Mesenchymal stem cell (in vitro differentiated cells and primary cell): ENCODE measurements at regions not wholly inside any gene's neighbourhood (a gene's known extent, or its start where the extent isn't known, plus 50 kb on each side); places are given as distances from the start of the nearest gene placed in this dataset.
A peak's percentile ranks its signal among the peaks of the same experiment; 100 is the strongest.

Source experiments
- DNase-seq: peaks from one replicate; pipeline ENCODE4 v3.0.0-alpha.2; 2013
- H2AFZ ChIP-seq: one replicate; pipeline ENCODE4 v1.6.1; 2013; ENCODE audit warnings: low read depth, mild to moderate bottlenecking, control low read depth, inconsistent platforms, low read length, moderate library complexity
- H2AK5ac ChIP-seq: 2 replicates; pipeline ENCODE4 v1.6.1; 2013; ENCODE audit warnings: low read length, moderate library complexity, mild to moderate bottlenecking, inconsistent platforms; ENCODE audit not compliant: severe bottlenecking
- H2BK120ac ChIP-seq: one replicate; pipeline ENCODE4 v1.6.1; 2013; ENCODE audit warnings: low read depth, mild to moderate bottlenecking, inconsistent platforms, low read length, moderate library complexity
- H2BK12ac ChIP-seq, 2 experiments: one replicate each; pipeline ENCODE4 v1.6.1; 2013; ENCODE audit warnings: inconsistent platforms in 2 of 2, low read length in 2 of 2, mild to moderate bottlenecking in 2 of 2, moderate library complexity in 2 of 2, control low read depth in 1 of 2
- H2BK15ac ChIP-seq: one replicate; pipeline ENCODE4 v1.6.1; 2013; ENCODE audit warnings: mild to moderate bottlenecking, low read depth, inconsistent platforms; ENCODE audit not compliant: poor library complexity, severe bottlenecking
- H2BK5ac ChIP-seq: 2 replicates; pipeline ENCODE4 v1.6.1; 2013; ENCODE audit warnings: low read depth, mild to moderate bottlenecking, low read length, control low read depth, inconsistent platforms; ENCODE audit not compliant: poor library complexity, severe bottlenecking
- H3K14ac ChIP-seq, 2 experiments: one replicate each; pipeline ENCODE4 v1.6.1; 2013; ENCODE audit warnings: inconsistent platforms in 2 of 2, low read length in 2 of 2, control low read depth in 1 of 2, mild to moderate bottlenecking in 1 of 2, moderate library complexity in 1 of 2
- H3K18ac ChIP-seq, 2 experiments: one replicate each; pipeline ENCODE4 v1.6.1; 2013; ENCODE audit warnings: inconsistent platforms in 2 of 2, low read length in 2 of 2, control low read depth in 1 of 2, low read depth in 1 of 2, mild to moderate bottlenecking in 1 of 2
- H3K23ac ChIP-seq, 2 experiments: one replicate each; pipeline ENCODE4 v1.6.1; 2013; ENCODE audit warnings: inconsistent platforms in 2 of 2, low read length in 2 of 2, mild to moderate bottlenecking in 2 of 2, moderate library complexity in 2 of 2, control low read depth in 1 of 2
- H3K27ac ChIP-seq: 2 replicates; pipeline ENCODE4 v1.5.1; 2013; ENCODE audit warnings: mild to moderate bottlenecking, moderate library complexity, low read length, control low read depth, inconsistent platforms; ENCODE audit not compliant: poor library complexity, severe bottlenecking
- H3K27me3 ChIP-seq, 2 experiments: 2 replicates each; pipeline versions ENCODE4 v1.6.1 to v1.7.0; 2013; ENCODE audit warnings: low read length in 2 of 2, mild to moderate bottlenecking in 2 of 2, moderate library complexity in 2 of 2, control low read depth in 1 of 2, inconsistent platforms in 1 of 2; ENCODE audit not compliant: control insufficient read depth in 1 of 2, insufficient read depth in 1 of 2
- H3K36me3 ChIP-seq, 2 experiments: 2 replicates each; pipeline versions ENCODE4 v1.6.1 to v1.7.0; 2013; ENCODE audit warnings: low read length in 2 of 2, control low read depth in 1 of 2, inconsistent platforms in 1 of 2, low read depth in 1 of 2, mild to moderate bottlenecking in 1 of 2; ENCODE audit not compliant: insufficient read depth in 2 of 2, control insufficient read depth in 1 of 2
- H3K4ac ChIP-seq, 2 experiments: one replicate each; pipeline ENCODE4 v1.6.1; 2013; ENCODE audit warnings: inconsistent platforms in 2 of 2, low read length in 2 of 2, mild to moderate bottlenecking in 2 of 2, moderate library complexity in 2 of 2, control low read depth in 1 of 2, low read depth in 1 of 2
- H3K4me1 ChIP-seq: 2 replicates; pipeline ENCODE4 v1.6.1; 2013; ENCODE audit warnings: low read depth, low read length, control low read depth; ENCODE audit not compliant: control insufficient read depth, insufficient read depth
- H3K4me2 ChIP-seq: 2 replicates; pipeline ENCODE4 v1.6.1; 2013; ENCODE audit warnings: low read length, mild to moderate bottlenecking, inconsistent platforms; ENCODE audit not compliant: poor library complexity, severe bottlenecking
- H3K4me3 ChIP-seq, 2 experiments: 2 replicates each; pipeline versions ENCODE4 v1.5.1 to v1.7.0; 2013; ENCODE audit warnings: low read length in 2 of 2, mild to moderate bottlenecking in 2 of 2, control low read depth in 1 of 2, low read depth in 1 of 2; ENCODE audit not compliant: insufficient read depth in 1 of 2
- H3K79me1 ChIP-seq: replicated peaks from 2 replicates; pipeline ENCODE4 v1.6.1; 2013; ENCODE audit warnings: mild to moderate bottlenecking, control low read depth, low read length, inconsistent platforms; ENCODE audit not compliant: poor library complexity, severe bottlenecking
- H3K9ac ChIP-seq: 2 replicates; pipeline ENCODE4 v1.7.0; 2013; ENCODE audit warnings: mild to moderate bottlenecking, low read length, moderate library complexity
- H3K9me3 ChIP-seq: 2 replicates; pipeline ENCODE4 v1.7.0; 2013; ENCODE audit warnings: mild to moderate bottlenecking, low read length; ENCODE audit not compliant: control insufficient read depth
- H4K8ac ChIP-seq: one replicate; pipeline ENCODE4 v1.6.1; 2013; ENCODE audit warnings: inconsistent platforms, mild to moderate bottlenecking, low read length, moderate library complexity
- H4K91ac ChIP-seq: one replicate; pipeline ENCODE4 v1.6.1; 2013; ENCODE audit warnings: mild to moderate bottlenecking, low read length, inconsistent platforms
- WGBS: methylation state at CpG from one replicate; pipeline ENCODE4 v1.1.7; 2013; ENCODE audit warnings: mixed read lengths; 5-methylcytosine and 5-hydroxymethylcytosine counted together

GRCh38 chr3:150077107-150077506 is 106.4 kb upstream of the PFN2 start:
- H2BK12ac ChIP-seq, result no peak overlapping the region
- no peak overlapping the region for H3K4me3 ChIP-seq
- H3K79me1 ChIP-seq, result no peaks in the 10 kb centered on the region
- H4K8ac ChIP-seq, result no peak overlapping the region
- no peak overlapping the region for H3K27ac ChIP-seq
- no peak overlapping the region for H3K4me2 ChIP-seq
- no peak for DNase-seq
- no peaks in the 10 kb centered on the region for H3K36me3 ChIP-seq
- H2BK120ac ChIP-seq, result no peak overlapping the region
- no peak overlapping the region for H2AFZ ChIP-seq
- no peak overlapping the region for H3K18ac ChIP-seq
- no peak overlapping the region for H2BK15ac ChIP-seq
- no peak overlapping the region for H3K23ac ChIP-seq
- H2AK5ac ChIP-seq, result no peak overlapping the region
- no peak overlapping the region for H2BK5ac ChIP-seq
- H4K91ac ChIP-seq, result no peak overlapping the region
- no peak overlapping the region for H3K9ac ChIP-seq
- H3K4me1 ChIP-seq, result peaks cover 20% of the 10 kb centered on the region
- H3K27me3 ChIP-seq, result no peaks in the 10 kb centered on the region
- H3K14ac ChIP-seq, result no peak overlapping the region
- no peak overlapping the region for H3K4ac ChIP-seq
- peaks cover 15% of the 10 kb centered on the region for H3K9me3 ChIP-seq
- 81% methylated on average over 3 of the region's 3 CpGs for WGBS

- H3K23ac ChIP-seq, result no peak overlapping the region
- H3K27ac ChIP-seq, result no peak overlapping the region
- H3K4me2 ChIP-seq, result no peak overlapping the region
- H3K4me3 ChIP-seq, result no peak overlapping the region
- H3K4ac ChIP-seq, result no peak overlapping the region
- no peaks in the 10 kb centered on the region for H3K36me3 ChIP-seq
- no peak for DNase-seq
- no peak overlapping the region for H3K18ac ChIP-seq
- no peaks in the 10 kb centered on the region for H3K79me1 ChIP-seq
- H3K4me1 ChIP-seq, result peaks cover 20% of the 10 kb centered on the region
- H3K9me3 ChIP-seq, result peaks cover 15% of the 10 kb centered on the region
- H2BK12ac ChIP-seq, result no peak overlapping the region
- H4K91ac ChIP-seq, result no peak overlapping the region
- no peak overlapping the region for H3K9ac ChIP-seq
- no peak overlapping the region for H4K8ac ChIP-seq
- no peak overlapping the region for H3K14ac ChIP-seq
- H2BK15ac ChIP-seq, result no peak overlapping the region
- no peak overlapping the region for H2BK5ac ChIP-seq
- H3K27me3 ChIP-seq, result no peaks in the 10 kb centered on the region
- 95% methylated on average over 2 of the region's 2 CpGs for WGBS
- H2BK120ac ChIP-seq, result no peak overlapping the region
- no peak overlapping the region for H2AFZ ChIP-seq
- H2AK5ac ChIP-seq, result peak overlapping the region; percentile 27
Observed at GRCh38 chr3:150076443-150076842, 105.7 kb upstream of the PFN2 start.

DNA sequence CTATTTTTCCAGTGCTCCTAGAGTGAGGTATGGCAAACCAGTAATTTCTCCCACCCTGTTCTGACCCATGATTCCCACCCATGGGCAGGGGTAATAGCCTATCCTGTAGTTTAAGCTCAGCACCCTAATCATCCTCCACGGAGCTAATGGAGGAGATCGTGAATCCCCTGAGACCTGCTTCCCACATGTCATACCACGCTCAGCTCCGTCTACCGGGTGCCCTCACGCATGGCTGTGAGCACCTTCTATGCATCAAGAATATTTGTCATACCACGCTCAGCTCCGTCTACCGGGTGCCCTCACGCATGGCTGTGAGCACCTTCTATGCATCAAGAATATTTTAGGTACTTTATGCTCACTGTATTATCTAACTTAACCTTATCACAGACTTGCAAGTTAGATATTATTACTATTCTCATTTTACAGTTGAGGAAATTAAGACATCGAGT is 104.7 kb upstream of the PFN2 start:
- WGBS, result 95% methylated on average over 11 of the region's 11 CpGs
- Histone ChIP-seq H3K23ac (no peak overlapping the region), H3K79me1 (no peaks in the 10 kb centered on the region), H4K8ac (no peak overlapping the region), H3K9me3 (peaks cover 15% of the 10 kb centered on the region), H3K27ac (no peak overlapping the region), H3K4me3 (no peak overlapping the region), H2AFZ (no peak overlapping the region), H3K9ac (no peak overlapping the region), H3K4me1 (peaks cover 20% of the 10 kb centered on the region), H3K36me3 (no peaks in the 10 kb centered on the region), H3K27me3 (no peaks in the 10 kb centered on the region), H2BK120ac (no peak overlapping the region), H3K4me2 (no peak overlapping the region), H4K91ac (no peak overlapping the region), H3K18ac (no peak overlapping the region), H3K4ac (no peak overlapping the region), H2AK5ac (no peak overlapping the region), H2BK5ac (no peak overlapping the region), H3K14ac (no peak overlapping the region), H2BK15ac (no peak overlapping the region), H2BK12ac (no peak overlapping the region)
- no peak for DNase-seq

DNA sequence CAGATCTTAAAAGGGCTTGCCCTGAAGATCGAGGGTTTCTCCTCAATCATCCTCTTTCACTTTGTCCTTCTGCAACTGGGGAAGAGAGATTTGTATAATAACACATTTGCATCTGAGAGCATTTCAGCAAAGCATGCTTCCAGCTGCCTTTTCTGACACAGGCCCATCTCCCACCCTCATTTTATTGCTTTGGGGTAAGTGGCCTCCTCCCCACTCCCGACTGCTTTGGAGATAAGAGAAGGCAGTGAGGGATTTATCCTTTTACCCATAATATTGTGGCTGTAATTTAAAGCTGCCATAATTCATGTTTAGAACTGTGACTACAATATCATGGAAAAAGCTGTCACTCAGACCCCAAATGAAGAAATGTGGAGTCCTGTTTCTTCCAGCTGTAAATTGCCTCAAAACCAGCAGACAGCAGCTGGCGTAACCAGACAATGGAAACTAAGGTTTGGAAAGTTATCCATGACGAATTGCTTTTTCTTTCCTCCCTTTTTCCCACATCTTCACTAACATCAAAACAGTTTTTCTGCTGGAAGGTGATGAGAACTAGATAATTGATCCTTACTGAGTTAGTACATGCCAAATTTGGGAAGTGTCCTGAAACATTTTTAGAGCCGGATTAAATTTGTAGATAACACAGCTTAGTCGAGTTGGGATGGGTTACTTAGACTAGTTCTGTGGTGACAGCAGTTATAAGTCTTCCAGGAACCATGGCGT is 104.2 kb upstream of the PFN2 start:
- Histone ChIP-seq H4K91ac (no peak overlapping the region), H3K14ac (no peak overlapping the region), H3K18ac (no peak overlapping the region), H3K4me1 (peaks cover 17% of the 10 kb centered on the region), H2BK120ac (no peak overlapping the region), H3K9me3 (peaks cover 15% of the 10 kb centered on the region), H3K4me2 (no peak overlapping the region), H3K36me3 (no peaks in the 10 kb centered on the region), H4K8ac (no peak overlapping the region), H3K23ac (no peak overlapping the region), H2AK5ac (no peak overlapping the region), H2BK5ac (no peak overlapping the region), H2AFZ (no peak overlapping the region), H3K9ac (peak overlapping the region; percentile 60), H2BK12ac (no peak overlapping the region), H2BK15ac (no peak overlapping the region), H3K4me3 (peak overlapping the region in 1 of 2 experiments; percentile 66), H3K27me3 (no peaks in the 10 kb centered on the region), H3K4ac (no peak overlapping the region), H3K27ac (no peak overlapping the region), H3K79me1 (no peaks in the 10 kb centered on the region)
- DNase-seq, result no peak
- WGBS, result 76% methylated on average over 4 of the region's 7 CpGs
